CD14-positive monocyte (primary cell): ENCODE measurements at regions not wholly inside any gene's neighbourhood (a gene's known extent, or its start where the extent isn't known, plus 50 kb on each side); places are given as distances from the start of the nearest gene placed in this dataset.

Experiments
- DNase-seq, 3 donors: peaks; one replicate each; pipeline ENCODE4 v3.0.0-alpha.2; 2011 to 2022
- H2AFZ ChIP-seq: 2 replicates; pipeline ENCODE4 v1.6.0; 2012; ENCODE audit warnings: mild to moderate bottlenecking, low read depth, low read length, inconsistent platforms; ENCODE audit not compliant: insufficient read depth, poor library complexity, severe bottlenecking
- H3K27ac ChIP-seq, 2 donors: 1 replicate in 1 of 2; 2 replicates in 1 of 2; pipeline ENCODE4 v1.5.1; 2012 to 2013; ENCODE audit warnings: low read length in 2 of 2, control low read depth in 1 of 2, inconsistent platforms in 1 of 2, low read depth in 1 of 2, mild to moderate bottlenecking in 1 of 2
- H3K27me3 ChIP-seq, 2 donors: one replicate each; pipeline versions ENCODE4 v1.6.0 to v1.6.1; 2011 to 2013; ENCODE audit warnings: low read length in 2 of 2; ENCODE audit not compliant: control insufficient read depth in 2 of 2, insufficient read depth in 2 of 2
- H3K36me3 ChIP-seq, 2 donors: replicated peaks in 1 of 2; 1 replicate in 1 of 2; 2 replicates in 1 of 2; pipeline versions ENCODE4 v1.5.1 to v1.6.1; 2012 to 2013; ENCODE audit warnings: low read length in 2 of 2, control low read depth in 1 of 2, inconsistent platforms in 1 of 2, mild to moderate bottlenecking in 1 of 2; ENCODE audit not compliant: insufficient read depth in 2 of 2, control insufficient read depth in 1 of 2
- H3K4me1 ChIP-seq, 2 donors: 1 replicate in 1 of 2; 2 replicates in 1 of 2; pipeline versions ENCODE4 v1.5.1 to v1.6.1; 2012 to 2013; ENCODE audit warnings: low read length in 2 of 2, control low read depth in 1 of 2, inconsistent platforms in 1 of 2, mild to moderate bottlenecking in 1 of 2, moderate library complexity in 1 of 2; ENCODE audit not compliant: insufficient read depth in 2 of 2, control insufficient read depth in 1 of 2
- H3K4me2 ChIP-seq: replicated peaks from 2 replicates; pipeline ENCODE3; 2012; ENCODE audit warnings: low read length, moderate library complexity, mild to moderate bottlenecking; ENCODE audit not compliant: poor library complexity, severe bottlenecking; ENCODE audit errors: extremely low read depth
- H3K4me3 ChIP-seq, 3 experiments: fragments of 200-600 bp in 1 of 3; sonication (generic) in 1 of 3; replicated peaks in 1 of 3; 1 replicate in 2 of 3; 2 replicates in 1 of 3; pipeline ENCODE4 v1.5.1; 2011 to 2013; ENCODE audit warnings: low read length in 3 of 3, mild to moderate bottlenecking in 3 of 3, control low read depth in 2 of 3, low read depth in 2 of 3, inconsistent platforms in 1 of 3, moderate library complexity in 1 of 3
- H3K79me2 ChIP-seq: 2 replicates; pipeline ENCODE4 v1.6.0; 2012; ENCODE audit warnings: mild to moderate bottlenecking, control low read depth, inconsistent platforms, low read length, moderate library complexity; ENCODE audit not compliant: insufficient read depth
- H3K9ac ChIP-seq: 2 replicates; pipeline ENCODE4 v1.6.0; 2017; ENCODE audit warnings: low read length, mild to moderate bottlenecking; ENCODE audit not compliant: insufficient read depth, poor library complexity, severe bottlenecking
- H3K9me3 ChIP-seq, 2 donors: replicated peaks in 1 of 2; 1 replicate in 1 of 2; 2 replicates in 1 of 2; pipeline versions ENCODE4 v1.5.1 to v1.6.1; 2012 to 2013; ENCODE audit warnings: low read length in 2 of 2, control low read depth in 1 of 2; ENCODE audit not compliant: control insufficient read depth in 1 of 2, insufficient read depth in 1 of 2
- H4K20me1 ChIP-seq: 2 replicates; pipeline ENCODE4 v1.6.0; 2012; ENCODE audit warnings: mild to moderate bottlenecking, low read length, control low read depth, moderate library complexity; ENCODE audit not compliant: insufficient read depth
- H3K27ac Mint-ChIP-seq, 7 donors: one replicate each; pipeline ENCODE4 v1.8.0; 2020; ENCODE audit warnings: mild to moderate bottlenecking in 7 of 7, mixed read lengths in 7 of 7, moderate library complexity in 6 of 7, inconsistent platforms in 2 of 7
- H3K27me3 Mint-ChIP-seq, 3 donors: one replicate each; pipeline ENCODE4 v1.8.0; 2021 to 2022; ENCODE audit warnings: low read depth in 3 of 3, mild to moderate bottlenecking in 3 of 3, mixed read lengths in 3 of 3, moderate library complexity in 3 of 3, inconsistent platforms in 1 of 3
- H3K36me3 Mint-ChIP-seq, 2 donors: one replicate each; pipeline ENCODE4 v1.8.0; 2020; ENCODE audit warnings: mixed read lengths in 2 of 2, inconsistent platforms in 1 of 2, mild to moderate bottlenecking in 1 of 2
- H3K4me1 Mint-ChIP-seq: one replicate; pipeline ENCODE4 v1.8.0; 2020; ENCODE audit warnings: mild to moderate bottlenecking, mixed read lengths
- H3K4me3 Mint-ChIP-seq, 2 donors: one replicate each; pipeline ENCODE4 v1.8.0; 2020; ENCODE audit warnings: mild to moderate bottlenecking in 2 of 2, mixed read lengths in 2 of 2, moderate library complexity in 1 of 2
- H3K9me3 Mint-ChIP-seq, 7 donors: one replicate each; pipeline ENCODE4 v1.8.0; 2020 to 2022; ENCODE audit warnings: mixed read lengths in 7 of 7, mild to moderate bottlenecking in 6 of 7, moderate library complexity in 6 of 7, inconsistent platforms in 2 of 7
- CTCF ChIP-seq: fragments of 200-600 bp; IDR thresholded peaks from one replicate; pipeline ENCODE4 v1.8.0; 2022; ENCODE audit warnings: antibody characterized with exemption, mild to moderate bottlenecking
- WGBS: methylation state at CpG from one replicate; pipeline ENCODE4 v1.1.5; 2013; ENCODE audit warnings: missing lambda C conversion rate; ENCODE audit not compliant: insufficient coverage; 5-methylcytosine and 5-hydroxymethylcytosine counted together
- intact Hi-C, 2 donors: fragments of 100-400 bp; cut with micrococcal nuclease; formaldehyde crosslinking; loops; one replicate each; pipeline versions ENCODE4 v1.15.0 to v1.15.1; 2023

DNA sequence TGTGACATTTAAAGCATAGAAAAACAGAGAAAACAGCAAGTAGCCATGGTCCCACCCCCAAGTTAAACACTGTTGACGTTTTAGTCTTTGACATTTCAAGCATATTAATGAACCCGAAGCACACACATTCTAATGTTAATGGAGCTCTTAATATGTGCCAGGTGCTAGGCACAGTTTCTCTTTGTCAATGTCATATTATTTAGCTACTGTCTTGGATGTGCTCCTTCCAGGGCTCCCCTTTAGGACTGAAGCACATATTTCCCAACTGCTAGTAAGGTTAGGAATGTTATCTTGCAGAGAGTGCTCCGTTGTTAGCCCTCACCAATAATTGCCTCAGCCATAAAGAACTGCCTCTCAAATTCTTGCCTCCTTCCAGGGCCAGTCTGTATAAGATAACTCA, 716.6 kb upstream of the TENM4 start:
- intact Hi-C loops: no loop called here
- DNase-seq: no peak
- Histone ChIP-seq H4K20me1 (no peaks in the 10 kb centered on the region), H3K36me3 (no peaks in the 10 kb centered on the region), H3K79me2 (no peaks in the 10 kb centered on the region), H3K27me3 (no peaks in the 10 kb centered on the region), H3K9me3 (no peaks in the 10 kb centered on the region), H2AFZ (no peak overlapping the region), H3K27ac (no peak overlapping the region), H3K9ac (no peak overlapping the region), H3K4me1 (no peaks in the 10 kb centered on the region), H3K4me2 (no peak overlapping the region), H3K4me3 (no peak overlapping the region)
- Mint-ChIP-seq H3K27ac (no peak overlapping the region), H3K4me1 (no peaks in the 10 kb centered on the region), H3K4me3 (no peak overlapping the region), H3K9me3 (peaks cover 0 to 3% (median 0%) of the 10 kb centered on the region in 7 donors), H3K36me3 (no peaks in the 10 kb centered on the region), H3K27me3 (peaks cover 3 to 5% (median 3%) of the 10 kb centered on the region in 3 donors)
- no CpG with 5 or more reads among the region's 3 CpGs for WGBS
- TF ChIP-seq CTCF: no peak

GRCh38 chr11:80156062-80156461, 715.2 kb upstream of the TENM4 start:
- Mint-ChIP-seq H3K27ac (no peak overlapping the region), H3K36me3 (no peaks in the 10 kb centered on the region), H3K4me1 (no peaks in the 10 kb centered on the region), H3K27me3 (peaks cover 3 to 7% (median 3%) of the 10 kb centered on the region in 3 donors), H3K9me3 (no peaks in the 10 kb centered on the region), H3K4me3 (no peak overlapping the region)
- no peak for TF ChIP-seq CTCF
- WGBS: no CpG with 5 or more reads among the region's 1 CpG
- no peak overlapping the region for H3K4me3 ChIP-seq
- no peak overlapping the region for H2AFZ ChIP-seq
- H3K9me3 ChIP-seq: no peaks in the 10 kb centered on the region
- no peak overlapping the region for H3K4me2 ChIP-seq
- H3K9ac ChIP-seq: no peak overlapping the region
- intact Hi-C loops: no loop called here
- H4K20me1 ChIP-seq: no peaks in the 10 kb centered on the region
- H3K36me3 ChIP-seq: no peaks in the 10 kb centered on the region
- no peak for DNase-seq
- H3K79me2 ChIP-seq: no peaks in the 10 kb centered on the region
- no peaks in the 10 kb centered on the region for H3K4me1 ChIP-seq
- no peak overlapping the region for H3K27ac ChIP-seq
- no peaks in the 10 kb centered on the region for H3K27me3 ChIP-seq
